Brain microvascular endothelial cell (primary cell): ENCODE measurements at regions not wholly inside any gene's neighbourhood (a gene's known extent, or its start where the extent isn't known, plus 50 kb on each side); places are given as distances from the start of the nearest gene placed in this dataset.

Experiments
- DNase-seq: peaks from one replicate; pipeline ENCODE4 v3.0.0-alpha.2; 2020
- H3K27ac ChIP-seq: fragments of 250-450 bp; sonication (Bioruptor Pico); 2 replicates; pipeline ENCODE4 v1.5.1; 2020; ENCODE audit warnings: mild to moderate bottlenecking, moderate library complexity
- H3K27me3 ChIP-seq: fragments of 250-450 bp; sonication (Bioruptor Pico); replicated peaks from 2 replicates; pipeline ENCODE4 v1.5.1; 2020; ENCODE audit warnings: mild to moderate bottlenecking
- H3K36me3 ChIP-seq: fragments of 250-450 bp; sonication (Bioruptor Pico); replicated peaks from 2 replicates; pipeline ENCODE4 v1.5.1; 2020; ENCODE audit warnings: mild to moderate bottlenecking
- H3K4me3 ChIP-seq: 2 replicates; pipeline ENCODE4 v1.5.1; 2011; ENCODE audit warnings: low read depth, mild to moderate bottlenecking, control low read depth, low read length, moderate library complexity
- CTCF ChIP-seq: IDR thresholded peaks from 2 replicates; pipeline ENCODE4 v1.5.1; 2011; ENCODE audit warnings: low read depth, mild to moderate bottlenecking, moderate library complexity, low read length, control low read depth, inconsistent platforms; ENCODE audit errors: missing control alignments
- in situ Hi-C: cut with HindIII; loops from 2 replicates; pipeline ENCODE4 v1.10.0; 2017; ENCODE audit warnings: low sequenced_read_pairs, low pct_ligation_motif_present

GRCh38 chr5:115402092-115402491 is 105.6 kb upstream of the CCDC112 start:
- in situ Hi-C loops, result no loop called here
- TF ChIP-seq CTCF, result no peak
- Histone ChIP-seq H3K4me3 (no peak overlapping the region), H3K36me3 (no peaks in the 10 kb centered on the region), H3K27me3 (no peaks in the 10 kb centered on the region), H3K27ac (no peak overlapping the region)
- DNase-seq, result no peak

GRCh38 chr5:115398719-115399118 is 102.3 kb upstream of the CCDC112 start:
- in situ Hi-C loops, result no loop called here
- Histone ChIP-seq H3K27me3 (no peaks in the 10 kb centered on the region), H3K4me3 (no peak overlapping the region), H3K27ac (no peak overlapping the region), H3K36me3 (no peaks in the 10 kb centered on the region)
- DNase-seq, result peak; percentile 73
- TF ChIP-seq CTCF, result no peak

GRCh38 chr5:115396688-115397087 is 100.2 kb upstream of the CCDC112 start:
- Histone ChIP-seq H3K27ac (no peak overlapping the region), H3K4me3 (no peak overlapping the region), H3K27me3 (no peaks in the 10 kb centered on the region), H3K36me3 (no peaks in the 10 kb centered on the region)
- TF ChIP-seq CTCF, result no peak
- no peak for DNase-seq
- in situ Hi-C loops, result no loop called here

- Histone ChIP-seq H3K36me3 (no peaks in the 10 kb centered on the region), H3K27ac (no peak overlapping the region), H3K4me3 (no peak overlapping the region), H3K27me3 (no peaks in the 10 kb centered on the region)
- in situ Hi-C loops, result no loop called here
- no peak for DNase-seq
- TF ChIP-seq CTCF, result no peak
Observed at GRCh38 chr5:115396081-115396480, 99.6 kb upstream of the CCDC112 start.

- in situ Hi-C loops, result no loop called here
- Histone ChIP-seq H3K27me3 (no peaks in the 10 kb centered on the region), H3K36me3 (no peaks in the 10 kb centered on the region), H3K27ac (no peak overlapping the region), H3K4me3 (no peak overlapping the region)
- no peak for TF ChIP-seq CTCF
- DNase-seq, result no peak
Observed at GRCh38 chr5:115394531-115394930, 98.1 kb upstream of the CCDC112 start.

- no peaks in the 10 kb centered on the region for H3K27me3 ChIP-seq
- H3K4me3 ChIP-seq, result no peak overlapping the region
- no peak for TF ChIP-seq CTCF
- H3K36me3 ChIP-seq, result no peaks in the 10 kb centered on the region
- no peak overlapping the region for H3K27ac ChIP-seq
- DNase-seq, result no peak
- in situ Hi-C loops, result no loop called here
Observed at GRCh38 chr5:115393239-115393638, 96.8 kb upstream of the CCDC112 start.
